SK-N-SH (cell line): ENCODE measurements at regions not wholly inside any gene's neighbourhood (a gene's known extent, or its start where the extent isn't known, plus 50 kb on each side); places are given as distances from the start of the nearest gene placed in this dataset.

Experiments
- CTCF ChIA-PET: fragments of 300-600, 350-600 bp; formaldehyde crosslinking; extraction: SDS; loops from one replicate; lab custom pipeline; 2021; lab: Yijun Ruan, JAX
- POLR2A ChIA-PET: fragments of 350-600 bp; sonication (Branson Sonifier 250); formaldehyde crosslinking; extraction: SDS; loops from one replicate; lab custom pipeline; 2020; ENCODE audit warnings: antibody characterized with exemption, inconsistent platforms; lab: Yijun Ruan, JAX
- DNase-seq: peaks from one replicate; pipeline ENCODE4 v3.0.0; 2012
- H2AFZ ChIP-seq: fragments of 200-600 bp; sonication (generic); 2 replicates; pipeline ENCODE4 v1.8.1; 2016; ENCODE audit warnings: antibody characterized with exemption, mild to moderate bottlenecking, low read depth
- H3F3A ChIP-seq: fragments of 200-600 bp; sonication (generic); replicated peaks from 2 replicates; pipeline ENCODE3; 2016; ENCODE audit warnings: antibody characterized with exemption, mild to moderate bottlenecking; ENCODE audit not compliant: insufficient read depth
- H3K27ac ChIP-seq, 2 experiments: fragments of 200-500 bp in 1 of 2; fragments of 200-600 bp in 1 of 2; sonication (Bioruptor generic) in 1 of 2; sonication (generic), shearing (Covaris generic) in 1 of 2; 2 replicates each; pipeline versions ENCODE4 v1.5.1 to v1.6.1; 2014 to 2016; ENCODE audit warnings: low read depth in 2 of 2, inconsistent platforms in 1 of 2, low read length in 1 of 2, mild to moderate bottlenecking in 1 of 2, mixed read lengths in 1 of 2
- H3K27me3 ChIP-seq: fragments of 200-600 bp; sonication (generic), shearing (Covaris generic); 2 replicates; pipeline ENCODE4 v1.6.1; 2016; ENCODE audit warnings: mixed run types; ENCODE audit not compliant: insufficient read depth
- H3K36me3 ChIP-seq, 2 experiments: fragments of 200-500 bp in 1 of 2; fragments of 200-600 bp in 1 of 2; sonication (Bioruptor generic) in 1 of 2; sonication (generic) in 1 of 2; replicated peaks in 1 of 2; 2 replicates each; pipeline versions ENCODE3 to v1.5.1; 2014 to 2016; ENCODE audit warnings: low read length in 1 of 2, mild to moderate bottlenecking in 1 of 2; ENCODE audit not compliant: insufficient read depth in 2 of 2, control insufficient read depth in 1 of 2
- H3K4me1 ChIP-seq, 2 experiments: fragments of 200-500 bp in 1 of 2; fragments of 200-600 bp in 1 of 2; sonication (Bioruptor generic) in 1 of 2; sonication (generic), shearing (Covaris generic) in 1 of 2; 2 replicates each; pipeline versions ENCODE4 v1.5.1 to v1.6.1; 2014 to 2016; ENCODE audit warnings: low read depth in 1 of 2, low read length in 1 of 2, mixed run types in 1 of 2; ENCODE audit not compliant: insufficient read depth in 2 of 2, control insufficient read depth in 1 of 2
- H3K4me2 ChIP-seq: fragments of 200-600 bp; sonication (generic), shearing (Covaris generic); 2 replicates; pipeline ENCODE4 v1.6.1; 2017; ENCODE audit warnings: mixed run types
- H3K4me3 ChIP-seq, 2 experiments: fragments of 200-500 bp in 1 of 2; fragments of 200-600 bp in 1 of 2; sonication (Bioruptor generic) in 1 of 2; sonication (generic), shearing (Covaris generic) in 1 of 2; 2 replicates each; pipeline versions ENCODE4 v1.5.1 to v1.8.1; 2014 to 2016; ENCODE audit warnings: low read depth in 2 of 2, inconsistent platforms in 1 of 2, low read length in 1 of 2, mild to moderate bottlenecking in 1 of 2, mixed read lengths in 1 of 2, moderate library complexity in 1 of 2
- H3K79me2 ChIP-seq: fragments of 200-600 bp; sonication (generic); 2 replicates; pipeline ENCODE4 v1.8.1; 2017; ENCODE audit warnings: mild to moderate bottlenecking; ENCODE audit not compliant: insufficient read depth
- H3K9ac ChIP-seq: fragments of 200-600 bp; sonication (generic); 2 replicates; pipeline ENCODE4 v1.6.1; 2017; ENCODE audit warnings: mixed run types
- H3K9me2 ChIP-seq: fragments of 200-600 bp; sonication (generic); 2 replicates; pipeline ENCODE4 v1.6.1; 2017; ENCODE audit warnings: mixed run types
- H3K9me3 ChIP-seq: fragments of 200-600 bp; sonication (generic); 2 replicates; pipeline ENCODE4 v1.6.1; 2017; ENCODE audit warnings: mixed run types, mild to moderate bottlenecking, moderate library complexity
- H4K20me1 ChIP-seq: fragments of 200-600 bp; sonication (generic); 2 replicates; pipeline ENCODE4 v1.6.1; 2017; ENCODE audit warnings: mild to moderate bottlenecking, mixed run types; ENCODE audit not compliant: insufficient read depth
- CHD2 ChIP-seq: fragments of 150-350 bp; IDR thresholded peaks from 2 replicates; pipeline ENCODE4 v1.6.1; 2018; ENCODE audit warnings: low read length; ENCODE audit not compliant: partially characterized antibody
- ELF1 ChIP-seq: IDR thresholded peaks from 2 replicates; pipeline ENCODE4 v1.4.0; 2012
- EP300 ChIP-seq, 2 experiments: IDR thresholded peaks; 2 replicates each; pipeline versions ENCODE4 v1.4.0 to v1.6.1; 2012; ENCODE audit warnings: borderline replicate concordance in 1 of 2, low read depth in 1 of 2, low read length in 1 of 2
- EZH2phosphoT487 ChIP-seq: fragments of 200-600 bp; sonication (generic); IDR thresholded peaks from 2 replicates; pipeline ENCODE4 v1.6.1; 2017; ENCODE audit warnings: low read depth, mixed run types, mild to moderate bottlenecking, antibody characterized with exemption, moderate library complexity, borderline replicate concordance
- FOSL2 ChIP-seq: IDR thresholded peaks from 2 replicates; pipeline ENCODE4 v1.4.0; 2012; ENCODE audit warnings: low read depth, mild to moderate bottlenecking, moderate library complexity, borderline replicate concordance
- FOXJ3 ChIP-seq: sonication (generic); formaldehyde crosslinking; IDR thresholded peaks from 2 replicates; pipeline ENCODE4 v1.5.1; 2020; ENCODE audit warnings: mild to moderate bottlenecking, missing genetic modification reagents
- GABPA ChIP-seq: IDR thresholded peaks from 2 replicates; pipeline ENCODE4 v1.4.0; 2012; ENCODE audit warnings: low read depth, mild to moderate bottlenecking
- GATA2 ChIP-seq: sonication (generic); formaldehyde crosslinking; IDR thresholded peaks from 2 replicates; pipeline ENCODE4 v1.5.0; 2020; ENCODE audit warnings: mild to moderate bottlenecking, missing genetic modification reagents
- JUND ChIP-seq: IDR thresholded peaks from 2 replicates; pipeline ENCODE4 v1.4.0; 2012
- MEF2A ChIP-seq: IDR thresholded peaks from 2 replicates; pipeline ENCODE4 v1.4.0; 2012; ENCODE audit warnings: low read depth, borderline replicate concordance
- NFIC ChIP-seq: IDR thresholded peaks from 2 replicates; pipeline ENCODE4 v1.4.0; 2012; ENCODE audit warnings: borderline replicate concordance
- NRF1 ChIP-seq: IDR thresholded peaks from 2 replicates; pipeline ENCODE4 v1.6.1; 2012; ENCODE audit warnings: low read depth, mild to moderate bottlenecking, low read length
- PBX3 ChIP-seq: IDR thresholded peaks from 2 replicates; pipeline ENCODE4; 2012
- RAD21 ChIP-seq: IDR thresholded peaks from 2 replicates; pipeline ENCODE4 v1.6.1; 2012; ENCODE audit warnings: mild to moderate bottlenecking, low read length
- RFX5 ChIP-seq: IDR thresholded peaks from 2 replicates; pipeline ENCODE4 v1.6.1; 2012; ENCODE audit warnings: mild to moderate bottlenecking, improper control_type of control experiment, low read length
- TAF1 ChIP-seq: IDR thresholded peaks from 2 replicates; pipeline ENCODE4 v1.6.1; 2012; ENCODE audit warnings: low read depth, mild to moderate bottlenecking, low read length, moderate library complexity, borderline replicate concordance
- TEAD4 ChIP-seq: IDR thresholded peaks from 2 replicates; pipeline ENCODE4 v1.4.0; 2012; ENCODE audit warnings: mild to moderate bottlenecking, borderline replicate concordance; ENCODE audit not compliant: insufficient read depth
- YY1 ChIP-seq: IDR thresholded peaks from 2 replicates; pipeline ENCODE4 v1.4.0; 2012; ENCODE audit warnings: low read depth, mild to moderate bottlenecking
- ZBTB33 ChIP-seq: IDR thresholded peaks from 2 replicates; pipeline ENCODE4 v1.4.0; 2012; ENCODE audit warnings: low read depth, borderline replicate concordance
- WGBS: methylation state at CpG from one replicate; pipeline ENCODE4 v1.1.6; 2017; ENCODE audit warnings: low lambda C conversion rate; 5-methylcytosine and 5-hydroxymethylcytosine counted together
- TF ChIP-seq, protein P1 (sequence below): IDR thresholded peaks from 2 replicates; pipeline ENCODE4 v1.6.1; 2012; ENCODE audit warnings: mild to moderate bottlenecking, low read depth, low read length, moderate library complexity

DNA sequence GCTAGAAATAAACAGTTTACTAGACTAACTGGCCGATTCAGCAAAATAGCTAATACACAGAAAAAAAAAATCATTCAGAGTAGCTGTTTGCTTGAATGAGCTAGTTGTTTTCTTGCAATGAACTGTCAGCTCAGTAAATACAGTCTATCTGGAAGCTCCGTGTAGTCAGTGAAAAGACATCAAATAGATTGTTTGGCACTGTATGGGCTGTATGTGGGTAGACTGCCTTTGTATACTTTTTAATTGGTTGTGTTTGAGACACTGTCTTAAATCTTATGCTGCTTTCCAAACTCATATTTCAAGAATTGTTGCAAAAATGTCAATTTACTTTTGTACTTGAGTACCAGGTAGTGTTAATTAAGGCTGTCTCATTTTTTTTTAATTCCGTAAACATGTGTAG, 61.6 kb upstream of the GPR174 start (continued):
- TF ChIP-seq MEF2A (no peak), GABPA (no peak)
- TF ChIP-seq, all 33 proteins: peak for 0

DNA sequence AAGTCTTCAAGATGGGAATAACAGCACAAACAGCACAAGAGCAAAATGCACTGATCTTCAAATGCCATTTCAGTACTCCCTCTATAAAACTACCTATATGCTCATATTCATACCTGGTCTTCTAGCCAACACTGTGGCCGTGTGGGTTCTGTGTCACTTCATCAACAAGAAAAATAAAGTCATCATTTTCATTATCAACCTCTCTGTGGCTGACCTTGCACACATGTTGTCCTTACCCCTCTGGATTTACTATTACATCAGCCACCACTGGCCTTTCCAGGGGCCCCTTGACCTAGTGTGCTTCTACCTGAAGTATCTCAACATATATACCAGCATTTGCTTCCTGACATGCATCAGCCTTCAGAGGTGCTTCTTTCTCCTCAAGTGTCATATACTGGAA, 59.6 kb upstream of the GPR174 start:
- H3K36me3 ChIP-seq, result no peaks in the 10 kb centered on the region
- 0% methylated on average over 1 of the region's 1 CpG for WGBS
- POLR2A ChIA-PET, result no interaction called here
- H3K4me3 ChIP-seq, result no peak overlapping the region
- H3K9ac ChIP-seq, result no peak overlapping the region
- H2AFZ ChIP-seq, result no peak overlapping the region
- no peaks in the 10 kb centered on the region for H3K4me1 ChIP-seq
- H3F3A ChIP-seq, result no peaks in the 10 kb centered on the region
- no peaks in the 10 kb centered on the region for H3K9me3 ChIP-seq
- H3K79me2 ChIP-seq, result no peaks in the 10 kb centered on the region
- no peak for DNase-seq
- H3K9me2 ChIP-seq, result no peaks in the 10 kb centered on the region
- no peak overlapping the region for H3K4me2 ChIP-seq
- H3K27ac ChIP-seq, result no peak overlapping the region
- H3K27me3 ChIP-seq, result no peaks in the 10 kb centered on the region; the same call in 1 of the 2 replicates
- no peaks in the 10 kb centered on the region for H4K20me1 ChIP-seq
- CTCF ChIA-PET, result no interaction called here
- TF ChIP-seq FOSL2 (no peak), CHD2 (no peak), YY1 (no peak), ELF1 (no peak), GATA2 (CRISPR knock-in tag) (no peak)

DNA sequence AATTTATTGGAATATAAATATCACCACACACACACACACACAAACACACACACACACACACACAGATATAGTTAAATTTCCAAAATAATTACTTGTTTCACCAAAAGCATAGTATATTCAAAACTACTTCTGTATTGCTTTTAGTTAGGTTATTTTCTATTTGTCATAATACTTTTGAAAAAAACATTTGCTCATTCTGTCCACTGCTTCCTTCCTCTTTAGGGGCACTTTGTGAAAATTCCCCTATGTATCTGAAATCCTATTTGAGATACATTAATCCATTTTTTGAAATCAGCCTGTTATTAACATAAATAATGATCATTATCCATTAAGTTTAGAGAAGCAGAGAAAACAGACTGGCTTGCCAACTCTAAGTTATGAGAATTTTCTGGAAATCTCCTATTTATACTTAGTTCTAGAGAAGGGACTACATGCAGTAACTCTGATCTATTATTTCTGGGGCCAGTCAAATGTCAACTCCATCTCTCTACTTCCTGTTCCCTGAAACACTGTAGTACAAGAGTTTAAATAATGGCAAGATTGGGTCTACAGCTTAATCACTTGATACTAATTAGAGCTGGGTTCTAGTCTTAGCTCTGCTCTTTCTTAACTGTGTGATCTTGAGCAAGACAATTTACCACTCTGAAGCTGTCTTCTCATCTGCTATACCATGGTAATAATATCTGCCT, 54.4 kb upstream of the GPR174 start:
- Histone ChIP-seq H3K9me2 (no peaks in the 10 kb centered on the region), H3K4me1 (no peaks in the 10 kb centered on the region), H3K36me3 (no peaks in the 10 kb centered on the region), H2AFZ (no peak overlapping the region), H4K20me1 (no peaks in the 10 kb centered on the region), H3K79me2 (no peaks in the 10 kb centered on the region), H3K27me3 (no peaks in the 10 kb centered on the region; the same call in 1 of the 2 replicates), H3K9ac (no peak overlapping the region), H3K27ac (no peak overlapping the region), H3K9me3 (no peaks in the 10 kb centered on the region), H3K4me2 (no peak overlapping the region), H3K4me3 (no peak overlapping the region), H3F3A (no peaks in the 10 kb centered on the region)
- no peak for DNase-seq
- POLR2A ChIA-PET, result no interaction called here
- CTCF ChIA-PET, result no interaction called here
- TF ChIP-seq JUND (no peak), EZH2phosphoT487 (no peak), FOXJ3 (CRISPR knock-in tag) (no peak), RAD21 (no peak), RFX5 (no peak), NRF1 (no peak), FOSL2 (no peak), ZBTB33 (no peak), TEAD4 (no peak), CHD2 (no peak), TAF1 (no peak), MEF2A (no peak), EP300 (IDR thresholded peaks at IDR 0.05; ENCODE audit: borderline replicate concordance in 1 of 2, low read depth in 1 of 2, low read length in 1 of 2) (no peak), PBX3 (no peak), NFIC (no peak)
- TF ChIP-seq, protein P1, sequence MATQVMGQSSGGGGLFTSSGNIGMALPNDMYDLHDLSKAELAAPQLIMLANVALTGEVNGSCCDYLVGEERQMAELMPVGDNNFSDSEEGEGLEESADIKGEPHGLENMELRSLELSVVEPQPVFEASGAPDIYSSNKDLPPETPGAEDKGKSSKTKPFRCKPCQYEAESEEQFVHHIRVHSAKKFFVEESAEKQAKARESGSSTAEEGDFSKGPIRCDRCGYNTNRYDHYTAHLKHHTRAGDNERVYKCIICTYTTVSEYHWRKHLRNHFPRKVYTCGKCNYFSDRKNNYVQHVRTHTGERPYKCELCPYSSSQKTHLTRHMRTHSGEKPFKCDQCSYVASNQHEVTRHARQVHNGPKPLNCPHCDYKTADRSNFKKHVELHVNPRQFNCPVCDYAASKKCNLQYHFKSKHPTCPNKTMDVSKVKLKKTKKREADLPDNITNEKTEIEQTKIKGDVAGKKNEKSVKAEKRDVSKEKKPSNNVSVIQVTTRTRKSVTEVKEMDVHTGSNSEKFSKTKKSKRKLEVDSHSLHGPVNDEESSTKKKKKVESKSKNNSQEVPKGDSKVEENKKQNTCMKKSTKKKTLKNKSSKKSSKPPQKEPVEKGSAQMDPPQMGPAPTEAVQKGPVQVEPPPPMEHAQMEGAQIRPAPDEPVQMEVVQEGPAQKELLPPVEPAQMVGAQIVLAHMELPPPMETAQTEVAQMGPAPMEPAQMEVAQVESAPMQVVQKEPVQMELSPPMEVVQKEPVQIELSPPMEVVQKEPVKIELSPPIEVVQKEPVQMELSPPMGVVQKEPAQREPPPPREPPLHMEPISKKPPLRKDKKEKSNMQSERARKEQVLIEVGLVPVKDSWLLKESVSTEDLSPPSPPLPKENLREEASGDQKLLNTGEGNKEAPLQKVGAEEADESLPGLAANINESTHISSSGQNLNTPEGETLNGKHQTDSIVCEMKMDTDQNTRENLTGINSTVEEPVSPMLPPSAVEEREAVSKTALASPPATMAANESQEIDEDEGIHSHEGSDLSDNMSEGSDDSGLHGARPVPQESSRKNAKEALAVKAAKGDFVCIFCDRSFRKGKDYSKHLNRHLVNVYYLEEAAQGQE, result no peak
